NCI-H226 (cell line): ENCODE measurements at regions not wholly inside any gene's neighbourhood (a gene's known extent, or its start where the extent isn't known, plus 50 kb on each side); places are given as distances from the start of the nearest gene placed in this dataset.

Experiments used
- DNase-seq: peaks from one replicate; pipeline ENCODE4 v3.0.0-alpha.2; 2015

GRCh38 chr4:34723605-34724004 is 1520.7 kb downstream of the ARAP2 start:
- DNase-seq, result no peak

GRCh38 chr4:34724491-34724890 is 1519.8 kb downstream of the ARAP2 start:
- no peak for DNase-seq

DNA sequence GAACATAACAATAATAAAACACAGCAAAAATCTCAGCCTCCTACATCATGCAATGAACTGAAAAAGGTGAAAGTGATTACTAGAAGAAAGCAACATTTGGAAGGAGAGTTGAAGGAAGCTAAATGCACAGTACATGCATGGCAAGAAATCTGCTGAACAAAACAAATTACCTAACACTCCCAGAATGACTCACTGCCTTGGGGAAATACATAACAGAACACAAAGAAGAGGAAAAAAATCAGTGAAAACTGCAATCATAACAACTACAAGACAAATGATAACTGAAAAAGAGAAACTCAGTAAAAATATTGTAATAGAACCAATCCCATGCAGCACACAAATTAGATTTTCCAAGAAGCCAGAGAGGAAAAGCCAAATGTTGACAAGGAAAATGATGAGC is 1513.2 kb downstream of the ARAP2 start:
- DNase-seq, result peak; percentile 55

- no peak for DNase-seq
These were observed 1512.0 kb downstream of the ARAP2 start for GRCh38 chr4:34732176-34732950.

GRCh38 chr4:34733185-34733941 is 1511.0 kb downstream of the ARAP2 start:
- no peak for DNase-seq

- DNase-seq, result no peak
These were observed 1477.4 kb downstream of the ARAP2 start for GRCh38 chr4:34766935-34767334.

- no peak for DNase-seq
These were observed 1476.9 kb downstream of the ARAP2 start for GRCh38 chr4:34767407-34767806.

- no peak for DNase-seq
These were observed 1472.7 kb downstream of the ARAP2 start for GRCh38 chr4:34771632-34772031.

GRCh38 chr4:34790131-34790530 is 1454.2 kb downstream of the ARAP2 start:
- no peak for DNase-seq

DNA sequence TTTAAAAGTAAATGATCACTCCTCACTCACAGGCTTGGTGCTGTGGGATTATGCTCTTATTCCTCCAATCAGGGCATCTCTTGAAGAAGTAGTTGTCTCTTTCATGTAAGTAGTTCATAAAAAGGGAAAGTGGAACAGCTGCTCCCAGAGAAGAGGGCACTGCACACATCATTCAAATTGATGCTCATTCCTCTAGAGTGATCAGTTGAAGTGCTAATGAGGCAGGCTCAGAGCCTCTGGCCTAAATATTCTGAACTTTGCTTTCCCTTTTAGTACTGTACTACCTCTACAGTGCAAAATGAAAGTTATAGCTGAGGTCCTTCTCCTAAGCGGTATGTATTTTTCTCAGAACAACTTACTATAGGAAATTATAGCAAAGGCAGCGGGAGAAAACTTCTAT is 1453.1 kb downstream of the ARAP2 start:
- no peak for DNase-seq

DNA sequence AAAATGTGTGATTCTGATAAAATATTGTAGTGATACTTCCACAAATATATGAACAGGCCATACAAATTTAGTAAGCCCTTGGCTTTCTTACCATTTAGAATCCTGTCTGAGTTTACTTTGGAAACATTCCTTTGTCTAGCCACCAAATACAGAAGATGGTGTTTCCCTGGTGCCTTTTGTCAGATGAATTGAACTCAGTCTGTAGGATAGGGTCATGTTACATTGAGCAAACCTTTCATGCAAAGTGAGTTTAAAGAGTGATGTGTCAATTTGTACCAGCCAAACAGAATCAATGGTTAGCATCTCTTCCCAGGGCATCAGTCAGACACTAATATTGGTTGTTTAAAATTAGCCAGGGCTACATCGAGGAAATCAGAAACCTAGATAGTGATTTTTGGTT is 1443.4 kb downstream of the ARAP2 start:
- no peak for DNase-seq

GRCh38 chr4:34814266-34814665 is 1430.0 kb downstream of the ARAP2 start:
- no peak for DNase-seq

DNA sequence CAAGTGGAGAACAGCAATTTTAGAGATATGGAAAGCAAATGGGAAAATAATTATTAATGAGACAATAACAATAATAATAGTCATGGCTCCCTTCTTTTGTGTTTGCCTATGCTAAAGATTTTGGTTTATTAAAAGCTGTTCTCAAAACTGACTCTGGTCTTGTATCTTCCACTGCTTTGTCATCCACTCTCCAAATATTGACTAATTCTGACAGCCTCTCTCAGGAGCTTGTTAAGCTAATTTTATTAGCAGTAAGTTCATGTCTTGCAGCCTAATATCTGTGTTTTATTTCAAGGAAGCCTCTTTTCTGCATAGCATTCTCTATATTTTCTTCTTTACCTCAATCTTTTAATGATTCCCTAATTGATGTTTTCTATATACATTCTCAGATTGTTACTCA is 1419.8 kb downstream of the ARAP2 start:
- DNase-seq, result no peak

DNA sequence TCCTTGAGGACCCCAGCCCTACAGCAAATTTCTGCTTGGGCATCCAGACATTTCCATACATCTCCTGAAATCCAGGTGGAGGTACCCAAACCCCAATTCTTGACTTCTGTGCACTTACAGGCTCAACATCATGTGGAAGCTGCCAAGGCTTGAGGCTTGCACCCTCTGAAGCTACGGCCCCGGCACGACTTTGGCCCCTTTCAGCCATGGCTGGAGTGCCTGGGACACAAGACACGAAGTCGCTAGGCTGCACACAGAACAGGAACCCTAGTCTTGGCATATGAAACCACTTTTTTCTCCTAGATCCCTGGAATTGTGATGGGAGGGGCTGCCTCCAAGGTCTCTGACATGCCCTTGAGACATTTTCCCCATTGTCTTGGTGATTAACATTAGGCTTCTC is 1417.7 kb downstream of the ARAP2 start:
- no peak for DNase-seq

- no peak for DNase-seq
These were observed 1398.4 kb downstream of the ARAP2 start for GRCh38 chr4:34845926-34846325.

DNA sequence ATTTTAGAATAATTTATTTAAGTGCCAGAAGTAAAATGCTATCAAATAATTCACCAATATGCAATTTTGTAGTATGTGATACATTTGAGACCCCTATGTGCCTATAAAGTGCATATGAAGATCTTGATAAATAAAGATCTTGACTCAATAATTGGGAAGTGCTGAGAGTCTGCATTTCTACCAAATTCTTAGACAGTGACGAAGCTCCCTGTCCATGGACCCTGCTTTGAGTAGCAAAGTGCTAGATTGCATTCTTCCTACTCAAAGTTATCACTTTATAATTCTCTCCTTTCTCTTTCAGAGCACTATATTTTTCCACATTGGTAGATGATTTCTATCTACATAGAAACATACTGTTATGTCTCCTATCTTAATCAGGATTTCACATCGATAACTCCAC is 1393.9 kb downstream of the ARAP2 start:
- no peak for DNase-seq

DNA sequence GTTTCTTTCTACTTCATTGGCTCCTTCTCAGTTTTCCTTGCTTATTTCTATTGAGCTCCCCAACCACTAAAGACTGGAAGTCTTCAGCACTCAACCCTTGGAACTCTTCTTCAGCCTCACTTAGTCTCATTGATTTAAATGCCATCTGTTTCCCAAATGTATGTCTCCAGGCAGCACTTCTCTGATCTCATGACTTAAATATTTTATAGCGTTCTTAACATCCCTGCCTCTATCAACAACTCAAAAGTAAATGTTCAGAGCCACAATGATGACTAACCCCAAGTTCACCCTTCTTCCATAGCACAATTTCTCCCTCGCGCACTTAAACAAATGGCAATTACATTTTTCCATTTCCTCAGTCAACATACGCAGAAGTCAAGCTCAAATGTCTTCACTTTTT is 1393.3 kb downstream of the ARAP2 start:
- peak; percentile 34 for DNase-seq

DNA sequence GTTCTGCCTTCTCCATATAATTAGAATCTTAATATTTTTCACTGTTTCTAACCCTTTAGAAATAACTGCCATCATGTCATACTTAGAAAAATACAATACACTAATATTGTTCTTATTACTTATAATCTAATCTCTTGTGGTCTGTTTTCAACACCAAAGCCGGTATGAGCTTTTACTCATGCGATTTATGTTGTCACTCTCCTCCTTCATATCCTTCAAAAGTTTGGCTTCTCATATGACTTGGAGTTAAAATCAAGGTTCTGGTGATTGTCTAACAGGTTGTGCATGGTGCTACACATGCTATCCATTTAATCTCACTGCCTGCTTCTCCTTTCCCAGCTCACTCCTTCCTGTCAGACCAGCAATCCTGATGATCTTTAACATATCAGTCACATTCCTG is 1392.9 kb downstream of the ARAP2 start:
- peak; percentile 23 for DNase-seq

- no peak for DNase-seq
These were observed 1389.9 kb downstream of the ARAP2 start for GRCh38 chr4:34854451-34854850.

DNA sequence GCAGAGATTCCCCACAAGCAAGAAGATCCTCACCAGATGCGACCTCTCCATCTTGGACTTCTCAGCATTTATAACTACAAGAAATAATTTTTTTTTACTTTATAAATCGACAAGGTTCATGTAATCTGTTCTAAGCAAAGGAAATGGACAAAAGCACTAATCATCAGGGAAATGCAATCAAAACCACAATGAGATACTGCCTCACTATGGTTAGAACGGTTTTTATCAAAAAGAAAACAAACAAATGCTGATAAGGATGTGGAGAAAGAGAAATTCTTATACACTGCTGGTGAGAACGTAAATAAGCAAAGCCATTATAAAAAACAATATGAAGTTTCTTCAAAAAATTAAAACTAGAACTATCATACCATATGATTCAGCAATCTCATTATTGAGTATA is 1382.6 kb downstream of the ARAP2 start:
- peak; percentile 68 for DNase-seq

DNA sequence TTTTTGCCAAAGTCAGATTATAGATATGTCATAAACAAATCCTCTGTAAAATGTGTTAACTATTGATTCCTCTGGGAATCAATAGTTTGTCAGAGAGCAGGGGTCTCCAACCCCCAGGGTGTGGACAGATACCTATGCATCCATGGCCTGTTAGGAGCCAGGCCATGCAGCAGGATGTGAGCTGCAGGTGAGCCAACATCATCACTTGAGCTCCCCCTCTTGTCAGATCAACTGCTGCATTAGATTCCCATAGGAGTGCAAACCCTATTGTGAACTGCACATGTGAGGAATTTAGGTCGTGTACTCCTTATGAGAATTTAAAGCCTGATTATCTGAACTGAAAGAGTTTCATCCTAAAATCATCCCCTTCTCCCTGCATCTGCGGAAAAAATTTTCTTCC is 1365.4 kb downstream of the ARAP2 start:
- DNase-seq, result no peak

- no peak for DNase-seq
These were observed 1364.1 kb downstream of the ARAP2 start for GRCh38 chr4:34880246-34880645.

DNA sequence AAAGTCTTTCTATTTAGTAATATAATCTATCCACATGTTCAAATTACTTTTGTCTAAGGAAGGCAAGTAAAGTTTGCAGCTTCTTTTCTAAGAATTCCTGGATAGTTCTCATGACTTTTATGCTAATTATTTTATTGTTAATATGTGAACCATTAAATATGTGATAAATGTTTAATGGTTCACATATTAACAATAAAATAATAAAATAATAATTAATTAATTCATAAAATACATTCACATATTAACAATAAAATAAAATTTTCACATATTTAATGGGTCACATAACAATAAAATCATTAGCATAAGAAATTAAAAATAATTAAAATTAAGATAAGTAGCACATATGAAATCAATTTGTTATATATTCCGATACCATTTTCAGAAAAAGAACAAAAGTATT is 1352.4 kb downstream of the ARAP2 start:
- no peak for DNase-seq

DNA sequence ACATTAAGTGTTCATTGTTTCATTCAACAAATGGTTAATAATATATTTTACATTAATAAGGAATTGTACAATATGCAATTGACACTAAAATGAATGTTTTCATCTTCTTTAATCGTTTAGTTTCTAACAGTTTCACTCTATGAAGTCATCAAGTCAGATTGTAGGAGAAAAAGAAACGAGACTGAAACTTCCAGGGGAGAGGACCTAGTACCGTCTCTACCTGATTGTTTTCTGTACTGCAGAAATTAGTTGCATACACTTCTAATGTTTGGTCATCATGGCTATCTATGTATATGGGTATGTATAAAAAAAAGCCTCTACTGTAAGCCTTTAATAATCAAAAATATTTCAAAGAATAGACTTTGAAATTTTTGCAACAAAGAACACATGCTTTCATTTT is 1350.9 kb downstream of the ARAP2 start:
- no peak for DNase-seq

DNA sequence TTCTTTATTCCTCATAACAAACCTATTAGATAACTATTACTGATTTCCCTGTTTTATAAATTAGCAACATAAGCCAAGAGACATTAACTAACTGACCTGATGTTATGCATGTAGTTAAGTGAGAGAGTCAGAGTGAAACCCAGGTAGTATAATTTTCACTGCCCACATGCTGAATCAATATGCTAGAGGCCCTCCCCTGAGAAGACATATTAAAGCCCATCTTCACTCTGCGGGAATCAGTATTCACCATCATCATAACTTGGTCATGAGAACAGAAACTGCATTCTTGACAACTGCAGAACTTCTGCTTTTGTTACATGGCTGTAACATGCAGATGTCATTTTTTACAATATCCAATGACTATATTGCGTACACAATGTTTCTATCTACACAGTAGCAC is 1324.3 kb downstream of the ARAP2 start:
- DNase-seq, result no peak
